ENCODE measurements at regions not wholly inside any gene's neighbourhood (a gene's known extent, or its start where the extent isn't known, plus 50 kb on each side); places are given as distances from the start of the nearest gene placed in this dataset.

GRCh38 chr6:133756078-133756695 lies 132.7 kb upstream of the TCF21 start (continued):
- peak; percentile 31; the same call in 1 of the 2 replicates for TF ChIP-seq HIC1 (tag by site-specific recombination; IDR thresholded peaks at IDR 0.05)
- no peak for TF ChIP-seq ZNF19 (tag by site-specific recombination; IDR thresholded peaks at IDR 0.05; ENCODE audit: low read depth)
- no peak for TF ChIP-seq ZNF48 (tag by site-specific recombination; IDR thresholded peaks at IDR 0.05)
- peak; percentile 14; the same call in 1 of the 2 replicates for TF ChIP-seq PRDM6 (tag by site-specific recombination; IDR thresholded peaks at IDR 0.05)
- no peak for TF ChIP-seq HOXA7 (CRISPR knock-in tag; IDR thresholded peaks at IDR 0.05; ENCODE audit: borderline replicate concordance)
- TF ChIP-seq SP3 (tag by site-specific recombination; IDR thresholded peaks at IDR 0.05): no peak
- no peak for TF ChIP-seq ZNF114 (tag by site-specific recombination; IDR thresholded peaks at IDR 0.05)
- no peak for TF ChIP-seq ZNF768 (tag by site-specific recombination; IDR thresholded peaks at IDR 0.05)
- no peak for TF ChIP-seq ZBTB49 (tag by site-specific recombination; IDR thresholded peaks at IDR 0.05; ENCODE audit: low read depth)

GRCh38 chr6:133757335-133757734 lies 131.6 kb upstream of the TCF21 start:
- Histone ChIP-seq H3K4me1 (ENCODE audit: control insufficient read depth, insufficient read depth, low read length) (peaks cover 4% of the 10 kb centered on the region; the same call in 1 of the 2 replicates), H3K36me3 (ENCODE audit: control insufficient read depth in 2 of 2, insufficient read depth in 1 of 2, low read length in 2 of 2) (no peaks in the 10 kb centered on the region), H3K4me3 (ENCODE audit: low read depth, low read length) (no peak overlapping the region), H3K27ac (ENCODE audit: extremely low read depth, low read depth, low read length) (no peak overlapping the region), H3K9me3 (ENCODE audit: control insufficient read depth, insufficient read depth, low read depth, low read length) (no peaks in the 10 kb centered on the region)
- CTCF ChIA-PET: interaction anchor here (0.7 to 1.7 kb wide), 3 partner anchors 22 to 296 kb away, joined by 3 to 4 read pairs (median 3); no protein-coding TSS in a partner anchor
- POLR2A ChIA-PET: no interaction called here
- no peak for TF ChIP-seq TCF7L2 (IDR thresholded peaks at IDR 0.05; ENCODE audit: borderline replicate concordance, low read depth, low read length)
- no peak for TF ChIP-seq ZNF174 (tag by site-specific recombination; IDR thresholded peaks at IDR 0.05)
- TF ChIP-seq ZBTB48 (tag by site-specific recombination; IDR thresholded peaks at IDR 0.05): no peak
- TF ChIP-seq ZNF837 (tag by site-specific recombination; IDR thresholded peaks at IDR 0.05): no peak
- TF ChIP-seq ZNF248 (tag by site-specific recombination; IDR thresholded peaks at IDR 0.05): no peak
- TF ChIP-seq ZSCAN18 (tag by site-specific recombination; IDR thresholded peaks at IDR 0.05): no peak
- no peak for TF ChIP-seq ZNF423 (tag by site-specific recombination; IDR thresholded peaks at IDR 0.05)
- no peak for TF ChIP-seq ZNF704 (tag by site-specific recombination; IDR thresholded peaks at IDR 0.05)
- no peak for TF ChIP-seq BCL11B (tag by site-specific recombination; IDR thresholded peaks at IDR 0.05; ENCODE audit: low read depth)
- TF ChIP-seq ZNF571 (tag by site-specific recombination; IDR thresholded peaks at IDR 0.05): no peak
- TF ChIP-seq ZNF155 (tag by site-specific recombination; IDR thresholded peaks at IDR 0.05): no peak
- TF ChIP-seq IKZF3 (tag by site-specific recombination; IDR thresholded peaks at IDR 0.05): no peak
- TF ChIP-seq ZNF18 (tag by site-specific recombination; IDR thresholded peaks at IDR 0.05): no peak
- no peak for TF ChIP-seq OSR2 (tag by site-specific recombination; IDR thresholded peaks at IDR 0.05)
- no peak for TF ChIP-seq ZNF449 (tag by site-specific recombination; IDR thresholded peaks at IDR 0.05)
- no peak for TF ChIP-seq ZNF146 (tag by site-specific recombination; IDR thresholded peaks at IDR 0.05)

All from HEK293 (cell line).